HG03565 (cell line): ENCODE measurements at regions not wholly inside any gene's neighbourhood (a gene's known extent, or its start where the extent isn't known, plus 50 kb on each side); places are given as distances from the start of the nearest gene placed in this dataset.

Experiments used
- ATAC-seq: cut with Tn5 transposase; IDR thresholded peaks from one replicate; pipeline ENCODE4 v1.9.1; 2021; ENCODE audit warnings: mild to moderate bottlenecking, moderate library complexity; ENCODE audit not compliant: unreplicated experiment

GRCh38 chr2:149828520-149829210, 241.1 kb upstream of the MMADHC start:
- ATAC-seq, result no peak

GRCh38 chr2:149827585-149828126, 240.1 kb upstream of the MMADHC start:
- no peak for ATAC-seq

- ATAC-seq, result no peak
Measured at GRCh38 chr2:149826471-149827125, 239.0 kb upstream of the MMADHC start.

DNA sequence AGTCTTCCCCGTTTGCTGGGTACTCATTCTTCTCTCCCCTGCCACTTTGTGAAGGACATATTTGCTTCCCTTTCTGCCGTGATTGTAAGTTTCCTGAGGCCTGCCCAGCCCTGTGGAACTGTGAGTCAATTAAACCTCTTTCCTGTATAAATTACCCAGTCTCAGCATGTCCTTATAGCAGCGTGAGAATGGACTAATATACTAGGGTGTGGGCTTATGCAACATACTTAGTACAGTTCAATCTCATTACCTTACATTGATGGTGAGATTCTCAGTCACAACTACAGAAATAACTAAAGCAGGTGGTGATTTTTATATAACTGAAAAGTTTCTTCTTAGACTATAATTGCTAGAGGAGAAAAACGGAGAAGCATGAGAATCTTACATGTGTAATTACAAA, 237.9 kb upstream of the MMADHC start:
- no peak for ATAC-seq

DNA sequence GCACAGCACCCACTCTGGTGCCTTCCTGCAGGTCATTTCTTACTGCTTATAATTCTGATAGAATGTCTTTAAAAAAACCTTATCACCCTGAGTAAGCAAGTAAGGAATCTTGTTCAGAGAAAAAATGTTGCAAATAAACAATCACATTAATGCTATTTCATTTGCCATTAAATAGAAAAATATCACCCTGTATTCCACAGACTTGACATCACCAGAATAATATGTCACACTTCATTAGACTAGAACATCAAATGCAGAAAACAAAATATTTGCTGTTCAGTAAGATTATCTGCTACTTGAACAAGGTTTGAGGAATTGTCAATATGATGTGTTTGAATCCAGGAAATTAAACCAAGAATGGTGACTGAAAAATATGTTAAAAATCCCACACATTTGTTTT, 236.6 kb upstream of the MMADHC start:
- ATAC-seq, result no peak

DNA sequence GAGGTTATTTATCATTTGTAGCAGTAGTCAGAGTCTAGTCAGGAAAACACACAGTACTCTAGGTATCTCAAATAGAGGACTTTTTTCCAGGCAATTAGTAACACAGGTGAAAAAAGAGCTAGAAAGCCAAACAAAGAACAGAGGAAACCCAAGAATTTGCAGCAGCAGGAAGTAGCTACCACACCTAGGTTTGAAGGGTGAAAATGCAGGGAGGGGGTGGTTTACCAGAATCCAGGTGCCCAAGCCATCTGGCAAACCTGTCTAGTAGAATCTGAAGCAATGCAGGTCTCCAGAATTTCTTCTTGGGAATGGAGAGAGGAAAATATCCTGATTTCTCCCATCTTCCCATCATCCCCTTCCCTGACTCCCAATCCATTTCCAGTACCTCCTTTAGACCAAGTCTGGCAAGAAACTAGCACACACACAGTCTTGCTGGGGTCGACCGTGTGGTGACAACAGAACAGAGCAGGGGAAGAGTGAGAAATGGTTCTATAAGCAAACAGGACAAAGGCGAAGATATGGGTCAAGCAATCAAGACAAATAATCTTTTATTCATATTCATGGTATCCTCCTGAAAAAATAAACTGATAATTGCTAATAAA, 231.9 kb upstream of the MMADHC start:
- ATAC-seq, result no peak

DNA sequence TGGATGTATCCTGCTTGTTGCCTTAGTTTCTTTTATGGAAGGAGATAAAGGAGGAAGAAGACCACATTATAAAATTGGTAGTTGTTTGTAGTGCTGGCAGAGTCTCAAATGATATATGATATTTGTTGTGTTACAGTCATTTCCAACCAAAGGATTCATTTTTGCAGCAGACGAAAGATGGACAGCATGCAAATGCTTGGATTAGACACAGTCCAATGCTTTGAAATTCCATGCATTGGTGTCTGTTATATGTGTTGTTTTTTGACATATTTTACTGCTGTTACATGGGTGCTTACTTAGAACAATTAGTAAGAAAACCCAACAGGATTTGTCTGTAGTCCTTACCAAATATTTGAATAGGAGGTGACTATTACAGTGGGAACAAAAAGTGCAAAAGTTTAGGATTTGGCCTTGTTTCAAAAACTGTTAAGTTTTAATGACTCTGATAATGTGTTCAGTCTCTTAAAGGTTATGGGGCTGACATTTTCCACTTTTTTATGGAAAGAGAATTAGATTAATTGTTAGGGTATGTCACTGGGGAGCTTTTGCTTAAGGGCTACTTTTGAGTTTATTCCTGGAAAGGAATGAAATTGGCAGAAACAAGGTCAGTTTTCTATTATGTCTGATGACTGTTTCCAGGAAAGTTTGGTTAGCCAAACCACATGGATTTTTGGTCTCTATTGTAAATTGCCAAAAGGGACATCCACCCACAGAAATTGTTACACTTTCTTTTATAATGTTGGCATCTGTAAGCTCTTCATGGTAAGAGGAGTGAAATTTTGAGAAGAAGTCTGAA, 229.4 kb upstream of the MMADHC start:
- ATAC-seq, result no peak

DNA sequence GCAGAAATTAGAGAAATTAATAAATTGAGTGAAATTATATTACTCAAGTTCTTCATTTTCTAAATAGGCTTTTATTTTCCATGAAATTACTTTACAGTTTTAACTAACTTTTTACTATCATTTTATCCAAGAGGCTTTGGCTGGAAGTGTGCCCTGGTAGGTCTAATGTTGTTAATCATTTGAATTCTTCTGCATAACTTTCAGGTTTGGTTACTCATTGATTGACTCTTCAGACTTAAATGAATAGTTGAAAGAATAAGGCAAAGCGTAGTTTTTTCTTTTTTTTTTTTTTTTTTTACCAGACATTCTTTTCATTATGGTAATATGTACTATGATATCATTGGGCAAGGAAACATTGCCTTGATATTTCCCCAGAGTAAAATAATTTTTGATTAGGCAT, 228.4 kb upstream of the MMADHC start:
- no peak for ATAC-seq

DNA sequence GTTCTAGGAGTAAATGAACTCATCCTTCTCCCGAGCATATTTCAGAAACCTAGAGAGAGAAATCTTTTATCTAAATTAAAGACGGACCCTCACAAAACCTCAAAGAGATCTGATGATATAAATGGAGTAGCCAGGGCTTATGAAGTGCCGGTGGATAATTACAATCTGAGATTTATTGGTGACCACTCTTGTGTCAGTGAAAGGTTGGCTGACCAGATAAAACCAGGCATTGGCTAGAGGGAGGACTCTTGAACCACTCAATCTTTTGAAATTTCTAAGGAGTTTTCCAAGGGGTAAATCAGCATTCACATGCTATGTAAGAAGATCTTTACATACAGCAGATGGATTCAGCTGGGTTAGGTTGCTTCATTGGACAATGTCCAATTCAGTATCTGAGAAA, 227.3 kb upstream of the MMADHC start:
- no peak for ATAC-seq

DNA sequence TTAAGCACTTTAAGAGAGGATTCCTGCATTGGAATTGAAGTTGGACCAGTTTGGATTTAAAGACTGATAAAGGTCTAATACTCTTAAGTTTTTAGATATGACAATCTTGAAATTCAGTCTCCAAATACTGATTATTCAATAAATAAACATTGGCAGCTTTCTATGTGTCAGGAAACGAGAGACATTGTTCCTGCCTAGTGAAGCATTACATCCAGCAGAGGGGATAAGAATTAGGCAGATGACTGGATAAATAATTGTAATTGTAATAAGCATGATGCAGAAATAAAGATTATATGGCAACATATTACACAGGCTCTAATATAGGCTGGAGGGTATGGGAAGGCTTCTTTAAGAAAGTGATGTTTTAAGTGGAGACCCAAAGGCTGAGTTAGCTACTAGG, 226.5 kb upstream of the MMADHC start:
- ATAC-seq, result no peak

DNA sequence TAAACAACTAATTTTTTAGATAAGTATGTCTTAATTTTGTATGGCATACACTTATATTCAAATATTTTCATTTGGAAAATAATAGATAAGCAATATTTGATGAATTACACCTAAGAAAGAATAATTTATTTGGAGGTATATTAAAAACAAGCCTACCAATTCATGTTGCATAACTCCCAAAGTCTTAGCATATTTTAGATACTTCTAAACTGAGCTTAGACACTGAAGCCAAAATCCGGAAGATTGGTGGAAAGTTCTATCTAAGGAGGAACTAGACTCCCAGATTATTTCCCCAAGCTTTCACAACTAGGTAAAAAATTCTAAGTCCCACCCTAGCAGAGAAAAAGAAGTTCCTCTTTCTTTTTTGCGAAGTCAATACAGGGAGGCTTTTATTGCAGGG, 221.0 kb upstream of the MMADHC start:
- no peak for ATAC-seq

- no peak for ATAC-seq
Measured at GRCh38 chr2:149806651-149807050, 219.1 kb upstream of the MMADHC start.

- ATAC-seq, result no peak
Measured at GRCh38 chr2:149800624-149801542, 213.3 kb upstream of the MMADHC start.

GRCh38 chr2:149799013-149799705, 211.6 kb upstream of the MMADHC start:
- ATAC-seq, result no peak

- no peak for ATAC-seq
Measured at GRCh38 chr2:149797030-149797429, 209.5 kb upstream of the MMADHC start.

- ATAC-seq, result no peak
Measured at GRCh38 chr2:149789549-149789948, 202.0 kb upstream of the MMADHC start.

DNA sequence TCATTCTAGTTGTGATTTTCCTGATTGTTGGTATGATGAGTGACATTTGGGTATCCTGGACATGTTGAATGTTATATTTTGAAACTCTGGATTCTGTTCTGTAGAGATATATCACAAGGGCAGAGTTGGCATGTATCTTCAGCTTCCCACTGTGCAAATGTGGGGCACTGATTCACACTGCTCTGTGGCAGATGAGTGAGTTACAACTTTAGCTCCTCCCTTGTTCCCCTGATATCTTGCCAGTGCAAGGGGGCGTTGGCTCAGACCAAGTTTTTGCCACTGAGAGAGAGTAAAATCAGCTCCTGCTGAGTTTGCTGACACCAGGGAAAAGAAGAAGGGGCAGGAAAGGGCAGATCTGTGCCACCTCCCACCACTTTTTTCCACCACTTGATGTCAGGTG, 199.6 kb upstream of the MMADHC start:
- no peak for ATAC-seq

- ATAC-seq, result no peak
Measured at GRCh38 chr2:149783284-149783683, 195.7 kb upstream of the MMADHC start.

DNA sequence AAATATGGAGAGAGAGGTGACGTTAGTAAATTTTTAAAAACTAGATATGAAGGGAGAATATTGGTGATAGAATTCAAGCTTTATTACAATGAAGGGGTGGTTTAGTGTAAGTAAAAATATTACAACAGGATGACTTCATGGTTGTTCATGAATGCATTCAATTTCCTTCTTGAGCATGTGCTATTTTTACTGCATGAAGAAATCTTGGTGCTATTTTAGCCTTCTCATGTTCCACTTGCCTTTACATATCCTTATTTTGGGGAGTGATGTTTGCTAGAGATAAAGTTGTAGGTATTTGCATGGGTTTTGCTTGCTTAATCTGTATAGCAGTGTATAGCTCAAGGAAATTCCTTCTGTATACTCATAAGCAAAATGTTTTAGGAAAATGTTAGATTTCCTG, 195.0 kb upstream of the MMADHC start:
- no peak for ATAC-seq
